ENCODE measurements at regions not wholly inside any gene's neighbourhood (a gene's known extent, or its start where the extent isn't known, plus 50 kb on each side); places are given as distances from the start of the nearest gene placed in this dataset.
"Not testable (repeated sequence)": the region's sequence is repeated elsewhere in the genome, so short reads cannot be mapped to it uniquely, and the experiment has no call there.

GRCh38 chr10:14439451-14440259, 108.9 kb upstream of the FRMD4A start:
- Mint-ChIP-seq H3K9me3 (no peaks in the 10 kb centered on the region), H3K27ac (no peak overlapping the region), H3K4me1 (no peaks in the 10 kb centered on the region), H3K36me3 (ENCODE audit: low read depth) (no peaks in the 10 kb centered on the region), H3K27me3 (peaks cover 23% of the 10 kb centered on the region), H3K4me3 (no peak overlapping the region)
- intact Hi-C loops (cut with micrococcal nuclease): no loop called here
- no peak for DNase-seq

GRCh38 chr10:14438576-14438975, 107.9 kb upstream of the FRMD4A start:
- no peak overlapping the region for H3K27ac Mint-ChIP-seq
- H3K4me1 Mint-ChIP-seq: no peaks in the 10 kb centered on the region
- H3K9me3 Mint-ChIP-seq: peaks cover under 1% of the 10 kb centered on the region
- peaks cover 22% of the 10 kb centered on the region for H3K27me3 Mint-ChIP-seq
- H3K36me3 Mint-ChIP-seq (ENCODE audit: low read depth): no peaks in the 10 kb centered on the region
- DNase-seq: no peak
- no peak overlapping the region for H3K4me3 Mint-ChIP-seq
- intact Hi-C loops (cut with micrococcal nuclease): no loop called here

- H3K4me1 Mint-ChIP-seq: no peaks in the 10 kb centered on the region
- H3K9me3 Mint-ChIP-seq: peaks cover 3% of the 10 kb centered on the region
- DNase-seq: no peak
- peaks cover 24% of the 10 kb centered on the region for H3K27me3 Mint-ChIP-seq
- H3K27ac Mint-ChIP-seq: no peak overlapping the region
- H3K36me3 Mint-ChIP-seq (ENCODE audit: low read depth): no peaks in the 10 kb centered on the region
- intact Hi-C loops (cut with micrococcal nuclease): no loop called here
- H3K4me3 Mint-ChIP-seq: no peak overlapping the region
Observed at GRCh38 chr10:14438057-14438456, 107.3 kb upstream of the FRMD4A start.

GRCh38 chr10:14435976-14436632, 105.4 kb upstream of the FRMD4A start:
- intact Hi-C loops (cut with micrococcal nuclease): no loop called here
- H3K27me3 Mint-ChIP-seq: peaks cover 18% of the 10 kb centered on the region
- no peak for DNase-seq
- no peak overlapping the region for H3K27ac Mint-ChIP-seq
- H3K36me3 Mint-ChIP-seq (ENCODE audit: low read depth): no peaks in the 10 kb centered on the region
- peaks cover 3% of the 10 kb centered on the region for H3K9me3 Mint-ChIP-seq
- H3K4me1 Mint-ChIP-seq: no peaks in the 10 kb centered on the region
- no peak overlapping the region for H3K4me3 Mint-ChIP-seq

DNA sequence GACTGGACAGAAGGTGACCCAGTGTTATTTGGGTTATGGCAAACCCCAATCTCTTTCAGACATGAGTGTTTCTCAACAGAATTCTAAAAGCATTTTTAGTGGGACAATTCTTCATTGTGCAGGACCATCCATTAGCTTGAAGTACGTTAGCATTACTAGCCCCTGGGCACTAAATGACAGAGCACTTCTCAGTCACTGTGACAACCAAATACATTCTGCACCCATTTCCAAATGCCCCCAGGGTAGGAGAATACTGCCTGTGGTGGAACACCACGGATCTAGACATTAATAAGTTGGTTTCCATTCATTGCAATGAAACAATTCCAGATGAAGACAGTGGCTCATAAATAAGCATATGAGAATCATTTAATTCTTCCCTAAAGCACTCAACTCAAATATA, 102.4 kb upstream of the FRMD4A start:
- H3K27ac Mint-ChIP-seq: no peak overlapping the region
- intact Hi-C loops (cut with micrococcal nuclease): no loop called here
- no peaks in the 10 kb centered on the region for H3K4me1 Mint-ChIP-seq
- no peaks in the 10 kb centered on the region for H3K36me3 Mint-ChIP-seq (ENCODE audit: low read depth)
- H3K27me3 Mint-ChIP-seq: peaks cover 18% of the 10 kb centered on the region
- no peak for DNase-seq
- H3K9me3 Mint-ChIP-seq: peaks cover 3% of the 10 kb centered on the region
- H3K4me3 Mint-ChIP-seq: no peak overlapping the region

DNA sequence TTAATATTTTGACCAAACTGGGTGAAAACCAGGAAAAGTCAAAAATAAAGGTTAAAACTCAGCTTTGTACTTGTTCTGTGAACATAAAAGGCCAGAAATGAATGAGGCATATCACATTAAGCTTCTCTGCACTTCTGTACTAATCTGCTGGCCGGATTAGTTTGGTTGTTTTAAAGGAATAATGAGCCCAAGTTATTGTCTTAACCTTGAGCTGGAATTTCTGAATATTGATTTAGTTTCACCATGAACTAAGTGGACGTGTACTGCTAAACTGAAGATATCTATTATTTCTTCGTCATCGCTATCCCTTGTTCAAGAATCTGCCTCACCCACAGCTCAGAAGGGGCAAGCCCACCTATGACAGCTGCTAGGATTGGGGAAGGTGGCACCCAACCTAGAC, 101.1 kb upstream of the FRMD4A start:
- Mint-ChIP-seq H3K4me3 (no peak overlapping the region), H3K36me3 (ENCODE audit: low read depth) (no peaks in the 10 kb centered on the region), H3K27me3 (peaks cover 18% of the 10 kb centered on the region)

DNA sequence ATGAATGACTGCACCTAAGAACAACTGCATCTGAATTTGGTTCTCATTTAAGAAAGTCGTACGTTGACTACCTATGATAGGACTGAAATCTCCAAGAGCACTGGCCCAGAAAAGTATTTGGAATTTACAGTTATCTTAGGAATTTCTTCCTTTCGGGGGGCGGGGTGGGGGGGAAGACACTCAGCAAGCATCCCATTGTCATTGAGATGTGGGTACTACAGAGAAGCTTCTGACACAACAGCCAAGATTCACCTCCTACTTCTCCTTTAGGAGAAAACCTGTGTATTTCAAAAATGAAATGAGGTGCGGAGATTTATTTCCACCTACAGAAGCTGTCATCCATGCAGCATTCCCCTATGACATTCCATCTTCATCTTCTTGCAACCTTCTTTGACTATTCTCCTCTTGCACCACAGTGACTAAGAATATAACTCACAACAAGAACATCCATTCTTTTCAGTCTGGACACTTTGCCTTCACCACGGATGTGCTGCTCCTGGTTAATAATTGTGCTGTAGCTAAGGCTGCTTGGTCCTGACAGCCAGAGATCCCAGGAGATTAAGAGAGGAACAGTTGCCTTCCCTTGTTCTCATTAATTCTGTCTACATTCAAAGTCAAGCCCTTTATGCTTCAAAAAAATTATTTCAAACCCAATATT, 98.4 kb upstream of the FRMD4A start:
- H3K27ac Mint-ChIP-seq: no peak overlapping the region

More for the DNA sequence above, 101.1 kb upstream of the FRMD4A start:
- Mint-ChIP-seq H3K4me1 (no peaks in the 10 kb centered on the region), H3K9me3 (peaks cover 3% of the 10 kb centered on the region), H3K27ac (no peak overlapping the region)
- no peak for DNase-seq
- intact Hi-C loops (cut with micrococcal nuclease): no loop called here

GRCh38 chr10:14425034-14425433, 94.3 kb upstream of the FRMD4A start:
- H3K9me3 Mint-ChIP-seq: no peaks in the 10 kb centered on the region
- intact Hi-C loops (cut with micrococcal nuclease): no loop called here

More for the DNA sequence above, 98.4 kb upstream of the FRMD4A start:
- Mint-ChIP-seq H3K27me3 (peaks cover 17% of the 10 kb centered on the region), H3K36me3 (ENCODE audit: low read depth) (no peaks in the 10 kb centered on the region), H3K4me3 (no peak overlapping the region), H3K4me1 (no peaks in the 10 kb centered on the region), H3K9me3 (peaks cover 3% of the 10 kb centered on the region)
- intact Hi-C loops (cut with micrococcal nuclease): no loop called here
- no peak for DNase-seq

DNA sequence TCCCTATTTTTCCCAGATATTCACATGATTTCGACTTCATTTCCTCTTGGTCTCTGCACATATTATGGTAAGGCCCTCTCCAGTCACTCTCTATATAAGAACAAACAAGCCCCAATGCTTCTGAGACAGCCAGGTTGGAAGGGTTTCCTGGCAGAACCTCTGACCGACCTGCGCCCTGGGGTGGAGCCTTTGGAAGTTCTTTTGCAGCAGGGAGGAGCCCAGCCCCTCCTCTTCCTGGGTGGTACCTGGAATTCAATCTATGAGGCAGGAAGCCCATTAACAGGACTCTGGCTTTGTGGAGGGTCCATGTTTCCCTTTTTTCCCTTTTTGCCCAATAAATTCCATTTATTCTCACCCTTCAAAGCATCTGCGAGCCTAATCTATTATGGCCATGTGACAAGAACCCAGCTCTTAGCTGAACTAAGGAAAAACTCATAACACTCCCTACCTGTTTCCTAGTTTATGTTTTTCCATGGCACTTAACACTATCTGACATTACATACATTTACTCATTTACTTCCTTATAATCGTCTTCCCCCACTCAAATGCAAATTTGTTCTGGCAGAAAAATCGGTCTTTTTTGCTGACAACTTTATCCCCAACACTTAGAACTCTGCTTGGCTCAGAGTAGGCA, 92.5 kb upstream of the FRMD4A start:
- Mint-ChIP-seq H3K4me1 (no peaks in the 10 kb centered on the region), H3K4me3 (no peak overlapping the region), H3K9me3 (no peaks in the 10 kb centered on the region), H3K36me3 (ENCODE audit: low read depth) (no peaks in the 10 kb centered on the region), H3K27ac (no peak overlapping the region), H3K27me3 (peaks cover 13% of the 10 kb centered on the region)
- no peak for DNase-seq
- intact Hi-C loops (cut with micrococcal nuclease): no loop called here

More at GRCh38 chr10:14425034-14425433, 94.3 kb upstream of the FRMD4A start:
- H3K4me1 Mint-ChIP-seq: no peaks in the 10 kb centered on the region
- H3K36me3 Mint-ChIP-seq (ENCODE audit: low read depth): no peaks in the 10 kb centered on the region
- H3K4me3 Mint-ChIP-seq: no peak overlapping the region
- no peak for DNase-seq
- peaks cover 18% of the 10 kb centered on the region for H3K27me3 Mint-ChIP-seq
- no peak overlapping the region for H3K27ac Mint-ChIP-seq

- intact Hi-C loops (cut with micrococcal nuclease): no loop called here
- peaks cover under 1% of the 10 kb centered on the region for H3K9me3 Mint-ChIP-seq
- no peak overlapping the region for H3K4me3 Mint-ChIP-seq
- no peaks in the 10 kb centered on the region for H3K4me1 Mint-ChIP-seq
- H3K27ac Mint-ChIP-seq: no peak overlapping the region
- no peaks in the 10 kb centered on the region for H3K36me3 Mint-ChIP-seq (ENCODE audit: low read depth)
- DNase-seq: no peak
- peaks cover 11% of the 10 kb centered on the region for H3K27me3 Mint-ChIP-seq
Observed at GRCh38 chr10:14422431-14422830, 91.7 kb upstream of the FRMD4A start.

- H3K36me3 Mint-ChIP-seq (ENCODE audit: low read depth): no peaks in the 10 kb centered on the region
- peaks cover 4% of the 10 kb centered on the region for H3K9me3 Mint-ChIP-seq
- H3K4me1 Mint-ChIP-seq: no peaks in the 10 kb centered on the region
- H3K27me3 Mint-ChIP-seq: peaks cover 11% of the 10 kb centered on the region
- intact Hi-C loops (cut with micrococcal nuclease): no loop called here
- H3K4me3 Mint-ChIP-seq: no peak overlapping the region
- H3K27ac Mint-ChIP-seq: no peak overlapping the region
- DNase-seq: no peak
Observed at GRCh38 chr10:14421941-14422340, 91.2 kb upstream of the FRMD4A start.

GRCh38 chr10:14417336-14417735, 86.6 kb upstream of the FRMD4A start:
- peaks cover 19% of the 10 kb centered on the region for H3K27me3 Mint-ChIP-seq
- H3K4me1 Mint-ChIP-seq; H3K36me3 Mint-ChIP-seq (ENCODE audit: low read depth); DNase-seq; H3K9me3 Mint-ChIP-seq; H3K4me3 Mint-ChIP-seq; intact Hi-C loops (cut with micrococcal nuclease); H3K27ac Mint-ChIP-seq: not testable (repeated sequence)

- H3K36me3 Mint-ChIP-seq (ENCODE audit: low read depth): no peaks in the 10 kb centered on the region
- H3K27ac Mint-ChIP-seq: no peak overlapping the region
- H3K27me3 Mint-ChIP-seq: peaks cover 21% of the 10 kb centered on the region
- intact Hi-C loops (cut with micrococcal nuclease): no loop called here
- DNase-seq: no peak
- peaks cover 8% of the 10 kb centered on the region for H3K9me3 Mint-ChIP-seq
- no peaks in the 10 kb centered on the region for H3K4me1 Mint-ChIP-seq
- H3K4me3 Mint-ChIP-seq: no peak overlapping the region
Observed at GRCh38 chr10:14416308-14416700, 85.6 kb upstream of the FRMD4A start.

Data from activated CD4-positive, alpha-beta T cell treated with anti-CD3 and anti-CD28 coated beads, Interleukin-2, amount 10 ng/mL, durations not matched to agents 24 days and 14 days (primary cell).